SK-N-MC (cell line): ENCODE measurements at regions not wholly inside any gene's neighbourhood (a gene's known extent, or its start where the extent isn't known, plus 50 kb on each side); places are given as distances from the start of the nearest gene placed in this dataset.

Source experiments
- EZH2 ChIP-seq: fragments of 200-600 bp; sonication (generic); IDR thresholded peaks from one replicate; pipeline ENCODE4 v1.6.1; 2017; ENCODE audit warnings: antibody characterized with exemption
- POLR2AphosphoS5 ChIP-seq: IDR thresholded peaks from 2 replicates; pipeline ENCODE4 v1.6.1; 2012; ENCODE audit warnings: mild to moderate bottlenecking, low read depth, low read length, borderline replicate concordance

GRCh38 chr10:8246548-8246947 is 192.1 kb downstream of the GATA3 start:
- TF ChIP-seq EZH2 (no peak), POLR2AphosphoS5 (no peak)
